Loucy (cell line): ENCODE measurements at regions not wholly inside any gene's neighbourhood (a gene's known extent, or its start where the extent isn't known, plus 50 kb on each side); places are given as distances from the start of the nearest gene placed in this dataset.
"Not testable (repeated sequence)": the region's sequence is repeated elsewhere in the genome, so short reads cannot be mapped to it uniquely, and the experiment has no call there.

Experiments
- H2AFZ ChIP-seq: fragments of 200-600 bp; sonication (generic); 2 replicates; pipeline ENCODE4 v1.6.0; 2016; ENCODE audit warnings: antibody characterized with exemption, mild to moderate bottlenecking, low read length, moderate library complexity
- H3F3A ChIP-seq: fragments of 200-600 bp; 2 replicates; pipeline ENCODE4 v1.6.0; 2016; ENCODE audit warnings: antibody characterized with exemption, low read depth, mild to moderate bottlenecking
- H3K27me3 ChIP-seq: fragments of 200-600 bp; sonication (generic); 2 replicates; pipeline ENCODE4 v1.6.1; 2014; ENCODE audit warnings: low read length, mild to moderate bottlenecking; ENCODE audit not compliant: insufficient read depth, poor library complexity, severe bottlenecking
- H3K36me3 ChIP-seq: fragments of 200-600 bp; sonication (generic); 2 replicates; pipeline ENCODE4 v1.6.1; 2016; ENCODE audit warnings: low read length; ENCODE audit not compliant: insufficient read depth
- H3K4me1 ChIP-seq: fragments of 200-600 bp; sonication (generic); 2 replicates; pipeline ENCODE4 v1.5.1; 2014; ENCODE audit warnings: low read length, mild to moderate bottlenecking; ENCODE audit not compliant: insufficient read depth, poor library complexity, severe bottlenecking
- H3K4me2 ChIP-seq: fragments of 200-600 bp; sonication (generic); 2 replicates; pipeline ENCODE4 v1.6.0; 2014; ENCODE audit warnings: antibody characterized with exemption, low read length, low read depth, mild to moderate bottlenecking; ENCODE audit not compliant: poor library complexity, severe bottlenecking
- H3K4me3 ChIP-seq: fragments of 200-600 bp; sonication (generic); 2 replicates; pipeline ENCODE4 v1.5.1; 2014; ENCODE audit warnings: low read length, mild to moderate bottlenecking, mixed read lengths; ENCODE audit not compliant: poor library complexity, severe bottlenecking
- H3K79me2 ChIP-seq: fragments of 200-600 bp; sonication (generic); 2 replicates; pipeline ENCODE4 v1.6.1; 2014; ENCODE audit warnings: low read length; ENCODE audit not compliant: insufficient read depth
- H3K9ac ChIP-seq: fragments of 200-600 bp; sonication (generic); 2 replicates; pipeline ENCODE4 v1.6.0; 2014; ENCODE audit warnings: mild to moderate bottlenecking, low read depth, low read length, moderate library complexity; ENCODE audit not compliant: poor library complexity, severe bottlenecking
- H3K9me2 ChIP-seq: fragments of 200-600 bp; sonication (generic); replicated peaks from 2 replicates; pipeline ENCODE4 v1.6.1; 2016; ENCODE audit warnings: low read depth, low read length, mixed read lengths
- H3K9me3 ChIP-seq: fragments of 200-600 bp; sonication (generic); 2 replicates; pipeline ENCODE4 v1.6.1; 2014; ENCODE audit warnings: mild to moderate bottlenecking, antibody characterized with exemption, low read length, low read depth; ENCODE audit not compliant: insufficient read depth
- H4K20me1 ChIP-seq: fragments of 200-600 bp; sonication (generic); 2 replicates; pipeline ENCODE4 v1.6.0; 2014; ENCODE audit warnings: antibody characterized with exemption, low read length, mild to moderate bottlenecking; ENCODE audit not compliant: insufficient read depth, poor library complexity, severe bottlenecking
- TF ChIP-seq, protein P1 (sequence below): fragments of 200-600 bp; sonication (generic); conservative IDR thresholded peaks from 2 replicates; pipeline ENCODE4 v1.5.1; 2014; ENCODE audit warnings: mild to moderate bottlenecking, antibody characterized with exemption, low read length

DNA sequence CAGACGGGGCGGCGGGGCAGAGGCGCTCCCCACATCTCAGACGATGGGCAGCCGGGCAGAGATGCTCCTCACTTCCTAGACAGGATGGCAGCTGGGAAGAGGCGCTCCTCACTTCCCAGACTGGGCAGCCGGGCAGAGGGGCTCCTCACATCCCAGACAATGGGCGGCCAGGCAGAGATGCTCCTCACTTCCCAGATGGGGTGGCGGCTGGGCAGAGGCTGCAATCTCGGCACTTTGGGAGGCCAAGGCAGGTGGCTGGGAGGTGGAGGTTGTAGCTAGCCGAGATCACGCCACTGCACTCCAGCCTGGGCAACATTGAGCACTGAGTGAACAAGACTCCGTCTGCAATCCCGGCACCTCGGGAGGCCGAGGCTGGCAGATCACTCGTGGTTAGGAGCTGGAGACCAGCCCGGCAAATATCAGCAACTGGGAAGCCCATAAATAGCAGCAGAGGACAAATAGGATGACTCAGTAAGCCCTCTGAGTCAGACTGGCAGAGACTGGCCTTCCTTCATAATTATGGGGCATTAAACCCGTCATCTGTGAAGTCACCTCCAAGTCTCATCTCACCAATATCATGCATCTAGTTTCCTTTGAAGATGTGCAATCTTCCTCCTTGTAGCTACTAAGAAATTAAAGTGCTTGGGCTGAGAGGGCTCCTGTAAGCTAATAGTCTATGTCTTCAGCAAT, 337.3 kb downstream of the GOLGA6L6 start:
- H3K4me3 ChIP-seq, H4K20me1 ChIP-seq, H2AFZ ChIP-seq, H3K9me3 ChIP-seq, H3K79me2 ChIP-seq, H3F3A ChIP-seq, H3K36me3 ChIP-seq, H3K9me2 ChIP-seq, H3K27me3 ChIP-seq, H3K4me2 ChIP-seq, H3K9ac ChIP-seq, H3K4me1 ChIP-seq: not testable (repeated sequence)

DNA sequence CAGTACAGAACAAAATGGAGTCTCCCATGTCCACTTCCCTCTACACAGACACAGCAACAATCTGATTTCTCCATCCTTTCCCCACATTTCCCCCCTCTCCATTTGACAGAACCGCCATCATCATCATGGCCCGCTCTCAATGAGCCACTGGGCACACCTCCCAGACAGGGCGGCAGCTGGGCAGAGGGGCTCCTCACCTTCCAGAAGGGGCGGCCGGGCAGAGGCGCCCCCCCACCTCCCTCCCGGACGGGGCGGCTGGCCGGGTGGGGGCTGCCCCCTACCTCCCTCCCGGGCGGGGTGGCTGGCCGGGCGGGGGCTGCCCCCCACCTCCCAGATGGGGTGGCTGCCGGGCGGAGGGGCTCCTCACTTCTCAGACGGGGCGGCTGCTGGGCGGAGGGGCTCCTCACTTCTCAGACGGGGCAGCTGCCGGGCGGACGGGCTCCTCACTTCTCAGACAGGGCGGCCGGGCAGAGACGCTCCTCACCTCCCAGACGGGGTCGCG, 337.9 kb downstream of the GOLGA6L6 start:
- not testable (repeated sequence) for H4K20me1 ChIP-seq, H3K36me3 ChIP-seq, H3K9me3 ChIP-seq, H3K27me3 ChIP-seq, H3K4me2 ChIP-seq, H3K79me2 ChIP-seq, H3K4me1 ChIP-seq, H3K4me3 ChIP-seq, H3K9me2 ChIP-seq, H3F3A ChIP-seq, H2AFZ ChIP-seq, H3K9ac ChIP-seq

DNA sequence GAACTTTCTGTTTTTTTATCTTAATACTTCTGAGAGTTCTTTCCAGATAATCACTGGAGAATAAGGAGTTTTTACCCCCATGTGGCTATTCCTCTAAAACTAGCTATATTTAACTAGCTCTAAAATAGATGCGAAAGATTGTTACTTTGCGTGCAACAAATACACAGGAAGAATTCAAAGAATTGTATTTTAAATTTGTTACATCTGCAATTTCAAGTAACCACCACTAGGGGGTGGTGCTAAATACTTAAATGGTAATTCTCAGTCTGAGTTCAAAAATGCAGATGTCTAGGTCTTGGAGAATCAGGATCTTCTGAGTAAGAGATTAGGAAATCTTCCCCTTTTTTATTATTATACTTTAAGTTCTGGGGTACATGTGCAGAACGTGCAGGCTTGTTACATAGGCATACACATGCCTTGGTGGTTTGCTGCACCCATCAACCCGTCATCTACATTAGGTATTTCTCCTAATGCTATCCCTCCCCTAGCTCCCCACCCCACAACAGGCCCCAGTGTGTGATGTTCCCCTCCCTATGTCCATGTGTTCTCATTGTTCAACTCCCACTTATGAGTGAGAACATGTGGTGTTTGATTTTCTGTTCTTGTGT, 346.9 kb downstream of the GOLGA6L6 start:
- H3K4me1 ChIP-seq, H3K4me2 ChIP-seq, H3K9me3 ChIP-seq, H2AFZ ChIP-seq, H3F3A ChIP-seq, H3K36me3 ChIP-seq, H3K79me2 ChIP-seq, H3K9me2 ChIP-seq, H4K20me1 ChIP-seq, H3K27me3 ChIP-seq, H3K9ac ChIP-seq, H3K4me3 ChIP-seq: not testable (repeated sequence)
- TF ChIP-seq, protein P1, sequence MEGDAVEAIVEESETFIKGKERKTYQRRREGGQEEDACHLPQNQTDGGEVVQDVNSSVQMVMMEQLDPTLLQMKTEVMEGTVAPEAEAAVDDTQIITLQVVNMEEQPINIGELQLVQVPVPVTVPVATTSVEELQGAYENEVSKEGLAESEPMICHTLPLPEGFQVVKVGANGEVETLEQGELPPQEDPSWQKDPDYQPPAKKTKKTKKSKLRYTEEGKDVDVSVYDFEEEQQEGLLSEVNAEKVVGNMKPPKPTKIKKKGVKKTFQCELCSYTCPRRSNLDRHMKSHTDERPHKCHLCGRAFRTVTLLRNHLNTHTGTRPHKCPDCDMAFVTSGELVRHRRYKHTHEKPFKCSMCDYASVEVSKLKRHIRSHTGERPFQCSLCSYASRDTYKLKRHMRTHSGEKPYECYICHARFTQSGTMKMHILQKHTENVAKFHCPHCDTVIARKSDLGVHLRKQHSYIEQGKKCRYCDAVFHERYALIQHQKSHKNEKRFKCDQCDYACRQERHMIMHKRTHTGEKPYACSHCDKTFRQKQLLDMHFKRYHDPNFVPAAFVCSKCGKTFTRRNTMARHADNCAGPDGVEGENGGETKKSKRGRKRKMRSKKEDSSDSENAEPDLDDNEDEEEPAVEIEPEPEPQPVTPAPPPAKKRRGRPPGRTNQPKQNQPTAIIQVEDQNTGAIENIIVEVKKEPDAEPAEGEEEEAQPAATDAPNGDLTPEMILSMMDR: peak; percentile 46

DNA sequence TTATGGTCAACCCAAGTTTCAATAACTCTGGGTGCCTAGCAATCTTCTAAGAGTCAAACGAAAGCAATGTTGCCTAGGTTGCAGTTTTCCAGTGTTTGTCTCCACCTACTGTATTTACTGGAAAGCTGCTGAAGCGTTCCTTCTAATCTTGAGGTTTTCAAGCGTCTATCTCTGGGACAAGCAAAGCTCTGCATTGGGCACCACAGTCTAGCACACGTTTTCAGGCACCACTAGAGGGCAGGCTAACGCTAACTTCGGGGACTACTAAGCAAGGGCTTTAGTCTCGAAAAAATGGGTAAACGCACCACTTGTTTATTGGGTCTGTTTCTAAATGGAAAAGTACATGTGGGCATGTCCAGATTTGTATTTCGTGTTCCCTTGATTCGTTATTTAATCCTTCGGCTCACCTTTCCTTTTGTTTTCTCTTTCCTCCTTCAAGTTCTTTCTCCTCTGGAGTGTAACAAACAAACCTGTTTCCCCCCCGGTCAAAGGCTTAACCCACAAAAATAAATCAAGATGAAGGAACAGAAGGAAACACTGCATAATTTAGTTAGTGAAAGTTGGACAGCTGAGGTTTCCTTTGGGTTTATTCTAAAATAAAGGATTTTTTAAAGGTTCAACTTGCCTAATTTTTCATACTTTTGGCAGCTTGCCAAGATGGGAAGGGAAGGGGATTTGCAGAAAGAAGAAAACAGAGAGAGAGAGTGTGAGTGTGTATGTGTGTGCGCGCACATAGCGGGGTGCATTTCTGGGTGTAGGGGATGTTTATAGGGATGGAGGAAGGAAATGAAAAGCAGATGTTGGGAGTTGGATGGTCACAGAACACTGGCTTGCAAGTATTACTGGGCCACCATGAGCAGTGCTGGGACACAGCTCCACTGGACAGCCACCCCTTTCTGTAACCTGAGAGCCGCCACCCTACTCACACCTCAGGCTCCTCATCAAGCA, 348.3 kb downstream of the GOLGA6L6 start:
- H3K27me3 ChIP-seq, H3F3A ChIP-seq, H3K4me1 ChIP-seq, H4K20me1 ChIP-seq, H3K9ac ChIP-seq, H3K9me3 ChIP-seq, H3K9me2 ChIP-seq, H3K36me3 ChIP-seq, H3K79me2 ChIP-seq: not testable (repeated sequence)
- TF ChIP-seq, protein P1: peak; percentile 67
- peak overlapping the region; percentile 48 for H3K4me2 ChIP-seq
- H2AFZ ChIP-seq: peak overlapping the region; percentile 27
- peak overlapping the region; percentile 27 for H3K4me3 ChIP-seq

DNA sequence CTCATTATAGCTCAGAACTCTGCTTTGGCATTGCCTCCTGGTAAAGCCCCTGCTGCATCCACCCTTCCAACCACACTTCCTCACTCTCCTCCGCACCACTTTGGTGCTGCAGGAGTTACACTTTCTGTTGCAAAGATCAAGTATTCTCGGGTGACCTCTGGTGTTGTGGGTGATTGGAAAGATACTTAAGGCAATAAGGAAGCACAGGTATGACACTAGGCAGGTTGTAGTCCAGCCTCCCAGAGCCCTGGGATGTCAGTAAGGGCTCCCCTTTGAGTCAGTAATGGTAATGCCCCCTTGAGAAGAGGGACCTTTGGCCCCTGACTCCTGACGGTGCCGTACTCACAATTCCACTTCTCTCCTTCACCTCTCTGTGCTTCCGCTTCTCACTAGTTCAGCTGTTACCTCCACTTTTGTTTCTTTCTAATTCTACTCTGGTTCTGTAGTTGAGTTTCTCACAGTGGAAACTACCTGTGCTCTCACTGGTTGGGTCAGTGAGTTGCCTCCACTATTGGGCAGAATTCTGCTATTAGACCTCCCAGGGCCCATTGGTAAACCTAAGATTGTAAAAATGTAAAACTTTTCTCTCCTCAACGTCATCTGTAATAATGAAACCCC, 350.0 kb downstream of the GOLGA6L6 start:
- H3K9ac ChIP-seq, H3K4me2 ChIP-seq, H3K27me3 ChIP-seq, H3K4me1 ChIP-seq, H3K4me3 ChIP-seq, H3K9me3 ChIP-seq, H3K79me2 ChIP-seq, H2AFZ ChIP-seq, H3K36me3 ChIP-seq, H3F3A ChIP-seq, H3K9me2 ChIP-seq, H4K20me1 ChIP-seq: not testable (repeated sequence)
